ENCODE measurements at regions not wholly inside any gene's neighbourhood (a gene's known extent, or its start where the extent isn't known, plus 50 kb on each side); places are given as distances from the start of the nearest gene placed in this dataset.
A peak's percentile ranks its signal among the peaks of the same experiment; 100 is the strongest.

DNA sequence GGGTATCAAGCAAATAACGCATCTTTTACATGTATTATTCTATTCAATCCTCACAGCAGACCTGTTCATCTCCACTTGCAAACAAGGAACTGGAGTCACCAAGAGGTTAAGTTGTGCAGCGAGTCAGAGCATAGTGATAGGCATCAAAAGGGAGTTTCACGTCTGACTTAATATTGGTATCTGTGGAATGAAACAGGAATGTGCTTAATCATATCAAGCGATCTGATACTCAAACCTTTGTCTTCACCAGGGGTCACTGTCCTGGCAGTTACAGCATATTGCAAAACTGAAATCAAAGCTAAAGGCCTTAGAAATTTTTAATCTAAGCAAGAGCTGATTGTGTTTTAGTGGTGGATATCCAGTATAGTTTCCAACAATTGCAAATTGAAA is 271.6 kb downstream of the PLK2 start:
- H3K4me3 ChIP-seq (replicated peaks; ENCODE audit: low read depth, low read length) = no peak overlapping the region
- TF ChIP-seq, protein P1, sequence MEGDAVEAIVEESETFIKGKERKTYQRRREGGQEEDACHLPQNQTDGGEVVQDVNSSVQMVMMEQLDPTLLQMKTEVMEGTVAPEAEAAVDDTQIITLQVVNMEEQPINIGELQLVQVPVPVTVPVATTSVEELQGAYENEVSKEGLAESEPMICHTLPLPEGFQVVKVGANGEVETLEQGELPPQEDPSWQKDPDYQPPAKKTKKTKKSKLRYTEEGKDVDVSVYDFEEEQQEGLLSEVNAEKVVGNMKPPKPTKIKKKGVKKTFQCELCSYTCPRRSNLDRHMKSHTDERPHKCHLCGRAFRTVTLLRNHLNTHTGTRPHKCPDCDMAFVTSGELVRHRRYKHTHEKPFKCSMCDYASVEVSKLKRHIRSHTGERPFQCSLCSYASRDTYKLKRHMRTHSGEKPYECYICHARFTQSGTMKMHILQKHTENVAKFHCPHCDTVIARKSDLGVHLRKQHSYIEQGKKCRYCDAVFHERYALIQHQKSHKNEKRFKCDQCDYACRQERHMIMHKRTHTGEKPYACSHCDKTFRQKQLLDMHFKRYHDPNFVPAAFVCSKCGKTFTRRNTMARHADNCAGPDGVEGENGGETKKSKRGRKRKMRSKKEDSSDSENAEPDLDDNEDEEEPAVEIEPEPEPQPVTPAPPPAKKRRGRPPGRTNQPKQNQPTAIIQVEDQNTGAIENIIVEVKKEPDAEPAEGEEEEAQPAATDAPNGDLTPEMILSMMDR (IDR thresholded peaks at IDR 0.05; ENCODE audit: low read length, missing control alignments) = no peak
- DNase-seq (ENCODE audit: low read depth) = peak; percentile 54

DNA sequence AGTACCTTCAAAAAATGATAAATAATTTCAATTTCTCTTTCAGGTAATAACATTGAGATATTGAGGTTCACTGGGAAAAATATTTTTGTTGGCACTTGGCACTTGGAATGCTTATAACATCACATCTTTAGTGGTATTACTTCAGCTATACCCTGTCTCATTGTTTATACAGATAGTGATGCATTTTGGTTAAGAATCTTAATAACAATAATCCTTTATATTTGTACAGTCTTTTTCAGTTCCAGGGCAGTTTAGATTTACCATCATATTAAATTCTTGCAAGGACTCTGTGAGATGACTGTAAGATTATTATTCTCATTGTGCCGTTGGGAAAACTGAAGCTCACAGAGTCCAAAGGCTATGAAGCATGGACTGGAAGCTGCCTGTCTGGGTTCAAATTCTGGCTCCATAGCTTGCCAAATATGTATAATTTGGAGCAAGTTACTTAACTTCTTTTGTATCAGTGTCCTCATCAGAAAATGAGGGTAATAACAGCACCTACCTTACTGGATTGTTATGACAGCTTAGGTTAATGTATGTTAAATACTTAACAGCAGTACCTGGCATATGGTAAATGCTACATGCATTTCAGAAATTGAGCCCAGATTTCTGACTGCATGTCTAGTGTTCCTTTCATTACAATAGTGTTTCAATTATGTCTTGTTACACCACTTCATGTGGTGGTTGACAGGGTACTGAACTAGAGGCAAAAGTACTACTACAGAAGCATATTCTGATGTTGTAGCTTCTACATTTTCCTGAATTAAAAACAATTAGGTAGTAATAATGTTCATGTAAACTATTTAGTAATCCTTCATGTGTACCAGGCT is 272.2 kb downstream of the PLK2 start:
- no peak overlapping the region for H3K4me3 ChIP-seq (replicated peaks; ENCODE audit: low read depth, low read length)
- no peak for DNase-seq (ENCODE audit: low read depth)
- TF ChIP-seq, protein P1 (IDR thresholded peaks at IDR 0.05; ENCODE audit: low read length, missing control alignments) = no peak

DNA sequence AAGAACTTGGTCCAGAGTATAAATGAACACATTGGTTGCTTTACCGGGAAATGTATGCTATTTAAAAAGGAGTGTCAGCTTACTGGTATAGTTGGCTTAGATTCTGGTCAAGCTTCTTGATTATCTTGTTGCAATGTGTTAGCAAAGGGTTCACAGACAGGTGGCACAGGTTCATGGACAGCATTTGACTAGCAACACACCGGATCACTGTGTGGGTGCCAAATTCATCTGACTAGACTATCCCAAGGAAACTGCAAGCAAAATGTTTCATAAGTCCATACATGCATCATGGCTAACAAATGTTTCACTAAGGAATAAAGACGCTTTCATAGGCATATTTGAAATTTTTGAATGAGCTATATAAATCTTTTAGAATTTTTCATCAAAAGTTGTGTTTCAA is 274.1 kb downstream of the PLK2 start:
- TF ChIP-seq, protein P1 (IDR thresholded peaks at IDR 0.05; ENCODE audit: low read length, missing control alignments) = no peak
- DNase-seq (ENCODE audit: low read depth) = no peak
- H3K4me3 ChIP-seq (replicated peaks; ENCODE audit: low read depth, low read length) = no peak overlapping the region

DNA sequence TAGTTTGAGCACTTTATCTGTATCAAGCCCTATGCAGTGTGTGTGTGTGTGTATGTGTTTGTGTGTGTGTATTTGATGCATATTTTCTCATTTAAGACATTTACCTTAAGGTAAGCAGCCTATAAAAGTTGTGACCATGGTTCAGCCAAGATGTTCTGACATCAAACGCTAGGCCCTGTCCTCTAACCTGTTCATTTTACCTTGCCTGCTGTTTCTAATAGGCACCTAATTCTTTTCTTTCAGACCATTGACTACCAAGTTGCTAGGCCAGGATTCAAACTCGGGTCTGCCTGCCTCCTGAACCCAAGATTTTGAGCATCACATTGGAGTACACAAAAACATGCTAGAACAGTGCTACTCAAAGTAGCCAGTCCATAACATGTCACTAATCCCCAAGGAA is 274.5 kb downstream of the PLK2 start:
- H3K4me3 ChIP-seq (replicated peaks; ENCODE audit: low read depth, low read length) = no peak overlapping the region
- TF ChIP-seq, protein P1 (IDR thresholded peaks at IDR 0.05; ENCODE audit: low read length, missing control alignments) = no peak
- no peak for DNase-seq (ENCODE audit: low read depth)

DNA sequence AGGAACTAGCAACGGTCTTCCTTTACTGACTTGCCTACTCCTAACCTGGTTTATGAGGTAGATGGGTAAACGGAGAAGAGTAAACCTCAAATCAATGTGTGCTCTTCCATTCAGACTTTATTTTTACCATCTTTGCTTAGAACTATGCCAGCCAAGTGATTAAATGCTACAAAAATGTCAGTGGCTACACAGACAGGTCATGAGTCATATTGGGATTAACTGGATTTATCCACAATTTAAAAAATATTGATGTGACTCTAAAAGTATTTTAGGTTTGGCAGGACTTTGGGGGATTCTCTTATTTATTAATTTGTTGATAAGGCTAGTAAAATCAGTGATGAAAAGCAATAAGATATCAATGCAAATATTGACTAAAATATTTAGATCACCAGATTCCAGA is 275.0 kb downstream of the PLK2 start:
- no peak for DNase-seq (ENCODE audit: low read depth)
- no peak overlapping the region for H3K4me3 ChIP-seq (replicated peaks; ENCODE audit: low read depth, low read length)
- TF ChIP-seq, protein P1 (IDR thresholded peaks at IDR 0.05; ENCODE audit: low read length, missing control alignments) = no peak

DNA sequence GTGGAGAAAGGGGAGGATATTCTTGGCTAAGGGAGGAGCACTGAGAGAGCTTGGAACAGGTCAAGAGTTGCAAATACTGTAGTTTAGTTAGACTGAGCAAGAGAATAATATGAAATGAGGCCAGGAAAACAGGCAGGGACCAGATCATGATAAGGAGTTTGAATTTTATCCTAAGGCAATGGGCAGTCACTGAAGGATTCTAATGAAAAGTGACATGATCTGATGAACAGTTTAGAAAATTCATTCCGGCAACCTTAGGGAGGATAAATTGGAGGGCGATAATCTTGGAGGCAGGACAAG is 276.1 kb downstream of the PLK2 start:
- H3K4me3 ChIP-seq (replicated peaks; ENCODE audit: low read depth, low read length) = no peak overlapping the region
- no peak for DNase-seq (ENCODE audit: low read depth)
- TF ChIP-seq, protein P1 (IDR thresholded peaks at IDR 0.05; ENCODE audit: low read length, missing control alignments) = no peak
